AG09309 (cell line): ENCODE measurements at regions not wholly inside any gene's neighbourhood (a gene's known extent, or its start where the extent isn't known, plus 50 kb on each side); places are given as distances from the start of the nearest gene placed in this dataset.

ENCODE experiments used
- DNase-seq: peaks from one replicate; pipeline ENCODE4 v3.0.0-alpha.2; 2010; ENCODE audit warnings: low read depth
- H3K4me3 ChIP-seq: 2 replicates; pipeline ENCODE4 v1.5.1; 2011; ENCODE audit warnings: mild to moderate bottlenecking, low read depth, low read length, moderate library complexity; ENCODE audit not compliant: control insufficient read depth
- TF ChIP-seq, protein P1 (sequence below): IDR thresholded peaks from 2 replicates; pipeline ENCODE4 v1.5.1; 2011; ENCODE audit warnings: mild to moderate bottlenecking, low read depth, low read length, inconsistent platforms; ENCODE audit not compliant: insufficient read depth, control insufficient read depth; ENCODE audit errors: missing control alignments

- TF ChIP-seq, protein P1, sequence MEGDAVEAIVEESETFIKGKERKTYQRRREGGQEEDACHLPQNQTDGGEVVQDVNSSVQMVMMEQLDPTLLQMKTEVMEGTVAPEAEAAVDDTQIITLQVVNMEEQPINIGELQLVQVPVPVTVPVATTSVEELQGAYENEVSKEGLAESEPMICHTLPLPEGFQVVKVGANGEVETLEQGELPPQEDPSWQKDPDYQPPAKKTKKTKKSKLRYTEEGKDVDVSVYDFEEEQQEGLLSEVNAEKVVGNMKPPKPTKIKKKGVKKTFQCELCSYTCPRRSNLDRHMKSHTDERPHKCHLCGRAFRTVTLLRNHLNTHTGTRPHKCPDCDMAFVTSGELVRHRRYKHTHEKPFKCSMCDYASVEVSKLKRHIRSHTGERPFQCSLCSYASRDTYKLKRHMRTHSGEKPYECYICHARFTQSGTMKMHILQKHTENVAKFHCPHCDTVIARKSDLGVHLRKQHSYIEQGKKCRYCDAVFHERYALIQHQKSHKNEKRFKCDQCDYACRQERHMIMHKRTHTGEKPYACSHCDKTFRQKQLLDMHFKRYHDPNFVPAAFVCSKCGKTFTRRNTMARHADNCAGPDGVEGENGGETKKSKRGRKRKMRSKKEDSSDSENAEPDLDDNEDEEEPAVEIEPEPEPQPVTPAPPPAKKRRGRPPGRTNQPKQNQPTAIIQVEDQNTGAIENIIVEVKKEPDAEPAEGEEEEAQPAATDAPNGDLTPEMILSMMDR: no peak
- no peak overlapping the region for H3K4me3 ChIP-seq
- no peak for DNase-seq
Observed at GRCh38 chr17:45687594-45687993, 96.5 kb upstream of the CRHR1 start.

GRCh38 chr17:45688353-45688752 is 95.8 kb upstream of the CRHR1 start:
- TF ChIP-seq, protein P1: no peak
- no peak for DNase-seq
- H3K4me3 ChIP-seq: no peak overlapping the region

GRCh38 chr17:45688820-45689219 is 95.3 kb upstream of the CRHR1 start:
- TF ChIP-seq, protein P1: no peak
- no peak overlapping the region for H3K4me3 ChIP-seq
- no peak for DNase-seq

DNA sequence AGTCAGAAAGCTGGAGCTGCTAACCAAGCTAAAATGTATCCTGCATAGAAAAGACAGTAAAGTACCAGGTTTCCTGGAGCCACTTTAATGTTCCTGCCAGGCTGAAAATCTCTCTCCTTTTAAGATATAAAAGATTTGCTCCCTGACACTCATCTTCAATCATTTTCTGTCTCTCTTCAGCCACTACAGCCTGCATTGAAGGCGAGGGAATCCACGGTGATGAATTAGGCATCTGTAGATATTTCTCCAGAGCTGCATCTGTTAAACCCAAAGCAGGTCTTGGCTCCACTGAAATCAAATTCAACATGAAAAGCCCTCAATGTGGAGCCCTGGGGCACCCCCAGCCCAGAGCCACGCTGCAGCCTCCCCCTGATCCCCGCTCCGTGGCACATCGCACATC is 94.7 kb upstream of the CRHR1 start:
- no peak for DNase-seq
- no peak overlapping the region for H3K4me3 ChIP-seq
- TF ChIP-seq, protein P1: no peak

GRCh38 chr17:45690625-45691275 is 93.4 kb upstream of the CRHR1 start:
- DNase-seq: no peak
- TF ChIP-seq, protein P1: no peak
- no peak overlapping the region for H3K4me3 ChIP-seq

- TF ChIP-seq, protein P1: no peak
- no peak overlapping the region for H3K4me3 ChIP-seq
- DNase-seq: no peak
Observed at GRCh38 chr17:45692661-45693060, 91.5 kb upstream of the CRHR1 start.
